Endothelial cell of umbilical vein (primary cell): ENCODE measurements at regions not wholly inside any gene's neighbourhood (a gene's known extent, or its start where the extent isn't known, plus 50 kb on each side); places are given as distances from the start of the nearest gene placed in this dataset.

ENCODE experiments used
- BruUV-seq: library from RNA; stranded (reverse); fragments of 400-500 nt; replicated peaks from 2 replicates; lab custom pipeline; 2021; lab: Mats Ljungman, UMichigan
- CTCF ChIA-PET: fragments of 300-600, 350-600 bp; sonication (Branson Sonifier 250); formaldehyde crosslinking; loops from one replicate; lab custom pipeline; 2021; ENCODE audit warnings: antibody characterized with exemption, inconsistent platforms; lab: Charles Lee
- POLR2A ChIA-PET: fragments of 300-600, 350-600 bp; sonication (Branson Sonifier 250); formaldehyde crosslinking; loops from one replicate; lab custom pipeline; 2021; ENCODE audit warnings: antibody characterized with exemption, inconsistent platforms; lab: Charles Lee
- DNase-seq: peaks from one replicate; pipeline ENCODE4 v3.0.0-alpha.2; 2011; ENCODE audit warnings: low read depth, low spot score
- FAIRE-seq: peaks from 2 replicates; lab custom pipeline; 2011; peaks lifted over from hg19 to GRCh38; lab: Jason Lieb, UNC
- H2AFZ ChIP-seq: 2 replicates; pipeline ENCODE4 v1.6.0; 2012; ENCODE audit warnings: low read depth, low read length, control low read depth, inconsistent platforms
- H3K27ac ChIP-seq: 2 replicates; pipeline ENCODE4 v1.5.1; 2011; ENCODE audit warnings: low read depth, mild to moderate bottlenecking, control low read depth, low read length, moderate library complexity; ENCODE audit not compliant: insufficient read depth
- H3K27me3 ChIP-seq, 2 experiments: 2 replicates each; pipeline versions ENCODE4 v1.6.0 to v1.6.1; 2011; ENCODE audit warnings: low read length in 2 of 2, mixed read lengths in 1 of 2; ENCODE audit not compliant: control insufficient read depth in 2 of 2, insufficient read depth in 2 of 2
- H3K36me3 ChIP-seq, 2 experiments: 2 replicates in 1 of 2; 3 replicates in 1 of 2; pipeline ENCODE4 v1.5.1; 2011; ENCODE audit warnings: low read length in 2 of 2, mild to moderate bottlenecking in 1 of 2, moderate library complexity in 1 of 2; ENCODE audit not compliant: control insufficient read depth in 2 of 2, insufficient read depth in 2 of 2; ENCODE audit errors: extremely low read depth in 1 of 2
- H3K4me1 ChIP-seq: 3 replicates; pipeline ENCODE4 v1.5.1; 2011; ENCODE audit warnings: mild to moderate bottlenecking, low read length; ENCODE audit not compliant: control insufficient read depth, insufficient read depth; ENCODE audit errors: extremely low read depth
- H3K4me2 ChIP-seq: 2 replicates; pipeline ENCODE4 v1.6.1; 2011; ENCODE audit warnings: low read length, control low read depth, mixed read lengths; ENCODE audit not compliant: insufficient read depth
- H3K4me3 ChIP-seq, 3 experiments: fragments of 200-600 bp in 1 of 3; sonication (generic), shearing (Covaris generic) in 1 of 3; replicated peaks in 1 of 3; 2 replicates each; pipeline ENCODE4 v1.5.1; 2011 to 2016; ENCODE audit warnings: control low read depth in 3 of 3, low read length in 3 of 3, mild to moderate bottlenecking in 2 of 3, inconsistent platforms in 1 of 3, low read depth in 1 of 3, moderate library complexity in 1 of 3; ENCODE audit not compliant: insufficient read depth in 1 of 3
- H3K79me2 ChIP-seq: 2 replicates; pipeline ENCODE4 v1.6.0; 2012; ENCODE audit warnings: low read length, inconsistent platforms; ENCODE audit not compliant: control insufficient read depth, insufficient read depth
- H3K9ac ChIP-seq: replicated peaks from 2 replicates; pipeline ENCODE3; 2011; ENCODE audit warnings: low read length, control low read depth; ENCODE audit not compliant: insufficient read depth; ENCODE audit errors: extremely low read depth
- H3K9me1 ChIP-seq: replicated peaks from 3 replicates; pipeline ENCODE4 v1.6.0; 2011; ENCODE audit warnings: mild to moderate bottlenecking, low read length; ENCODE audit not compliant: control insufficient read depth, insufficient read depth; ENCODE audit errors: extremely low read depth
- H3K9me3 ChIP-seq: replicated peaks from 2 replicates; pipeline ENCODE4 v1.5.1; 2012; ENCODE audit warnings: low read length, inconsistent platforms; ENCODE audit not compliant: control insufficient read depth, insufficient read depth
- H4K20me1 ChIP-seq: replicated peaks from 2 replicates; pipeline ENCODE3; 2011; ENCODE audit warnings: mild to moderate bottlenecking, low read length; ENCODE audit not compliant: control insufficient read depth, insufficient read depth; ENCODE audit errors: extremely low read depth
- CTCF ChIP-seq, 2 donors: IDR thresholded peaks; 1 replicate in 1 of 2; 2 replicates in 1 of 2; pipeline ENCODE4 v1.5.1; 2011; ENCODE audit warnings: low read length in 2 of 2, mild to moderate bottlenecking in 2 of 2, moderate library complexity in 2 of 2, control low read depth in 1 of 2, inconsistent platforms in 1 of 2, low read depth in 1 of 2; ENCODE audit not compliant: insufficient read depth in 1 of 2; ENCODE audit errors: extremely low read depth in 1 of 2
- EZH2 ChIP-seq: IDR thresholded peaks from 2 replicates; pipeline ENCODE4 v1.6.1; 2012; ENCODE audit warnings: borderline replicate concordance, low read depth, mild to moderate bottlenecking, moderate library complexity, low read length, inconsistent platforms; ENCODE audit not compliant: severe bottlenecking
- FOS ChIP-seq: IDR thresholded peaks from 2 replicates; pipeline ENCODE4 v1.6.1; 2011; ENCODE audit warnings: mild to moderate bottlenecking, low read length, moderate library complexity, borderline replicate concordance; ENCODE audit not compliant: insufficient read depth
- GATA2 ChIP-seq: IDR thresholded peaks from 2 replicates; pipeline ENCODE4 v1.7.0; 2011; ENCODE audit warnings: low read depth, mild to moderate bottlenecking, moderate library complexity, mixed read lengths, low read length; ENCODE audit not compliant: insufficient read length, insufficient read depth
- JUN ChIP-seq: IDR thresholded peaks from 2 replicates; pipeline ENCODE4 v1.6.1; 2011; ENCODE audit warnings: borderline replicate concordance, low read depth; ENCODE audit not compliant: insufficient read length, insufficient read depth
- MAX ChIP-seq: IDR thresholded peaks from 2 replicates; pipeline ENCODE4 v1.6.1; 2011; ENCODE audit not compliant: insufficient read depth, insufficient read length
- MYC ChIP-seq: IDR thresholded peaks from one replicate; pipeline ENCODE4 v1.6.1; 2011; ENCODE audit warnings: mild to moderate bottlenecking, low read depth, low read length
- POLR2A ChIP-seq: IDR thresholded peaks from 2 replicates; pipeline ENCODE4 v1.6.1; 2012; ENCODE audit warnings: low read depth, mild to moderate bottlenecking, control low read depth, low read length
- POLR2AphosphoS5 ChIP-seq: IDR thresholded peaks from 2 replicates; pipeline ENCODE4 v1.6.1; 2012; ENCODE audit warnings: low read depth, mild to moderate bottlenecking, control low read depth, low read length, moderate library complexity; ENCODE audit not compliant: insufficient read depth
- dilution Hi-C: fragments of 300-500 bp; cut with MboI; formaldehyde crosslinking; loops from one replicate; pipeline ENCODE4 v1.15.0; 2019; ENCODE audit warnings: low sequenced_read_pairs; ENCODE audit not compliant: extremely low pct_ligation_motif_present
- intact Hi-C: fragments of 100-400 bp; cut with micrococcal nuclease; formaldehyde crosslinking; loops from one replicate; pipeline ENCODE4 v1.10.0; 2022

- Histone ChIP-seq H3K9me1 (no peaks in the 10 kb centered on the region), H3K79me2 (no peaks in the 10 kb centered on the region), H3K27ac (no peak overlapping the region), H3K36me3 (no peaks in the 10 kb centered on the region), H3K4me1 (no peaks in the 10 kb centered on the region), H3K9me3 (no peaks in the 10 kb centered on the region), H2AFZ (no peak overlapping the region), H3K27me3 (no peaks in the 10 kb centered on the region), H3K4me2 (no peak overlapping the region), H4K20me1 (no peaks in the 10 kb centered on the region), H3K4me3 (no peak overlapping the region), H3K9ac (no peak overlapping the region)
- no peak for TF ChIP-seq POLR2A
- no peak for TF ChIP-seq POLR2AphosphoS5
- no peak for TF ChIP-seq CTCF (IDR thresholded peaks at IDR 0.05; ENCODE audit: extremely low read depth in 1 of 2, insufficient read depth in 1 of 2, low read depth in 1 of 2, low read length in 2 of 2)
- no peak for TF ChIP-seq MYC
- CTCF ChIA-PET = no interaction called here
- dilution Hi-C loops = no loop called here
- POLR2A ChIA-PET = no interaction called here
- no TSS peak for BruUV-seq
- no peak for FAIRE-seq
- intact Hi-C loops = no loop called here
- no peak for DNase-seq
Observed at GRCh38 chr4:99729186-99729585, 71.6 kb upstream of the C4orf54 start.

GRCh38 chr4:99724067-99724466 lies 66.4 kb upstream of the C4orf54 start:
- intact Hi-C loops = no loop called here
- no peaks in the 10 kb centered on the region for H3K79me2 ChIP-seq
- H3K4me3 ChIP-seq = no peak overlapping the region
- FAIRE-seq = no peak
- H3K27ac ChIP-seq = no peak overlapping the region
- H3K36me3 ChIP-seq = no peaks in the 10 kb centered on the region
- no peak overlapping the region for H3K9ac ChIP-seq
- no peaks in the 10 kb centered on the region for H3K27me3 ChIP-seq
- no peak overlapping the region for H3K4me2 ChIP-seq
- H3K9me3 ChIP-seq = no peaks in the 10 kb centered on the region
- H4K20me1 ChIP-seq = no peaks in the 10 kb centered on the region
- TF ChIP-seq GATA2 = no peak
- no peak for TF ChIP-seq JUN
- TF ChIP-seq FOS = no peak
- TF ChIP-seq MYC = no peak
- TF ChIP-seq MAX = no peak
- no peak for TF ChIP-seq CTCF (IDR thresholded peaks at IDR 0.05; ENCODE audit: extremely low read depth in 1 of 2, insufficient read depth in 1 of 2, low read depth in 1 of 2, low read length in 2 of 2)
- TF ChIP-seq POLR2AphosphoS5 = no peak
- TF ChIP-seq POLR2A = no peak
- no peak for TF ChIP-seq EZH2
- CTCF ChIA-PET = interaction anchor here (1.1 to 1.2 kb wide), 2 partner anchors 16 to 84 kb away, joined by 3 read pairs; no protein-coding TSS in a partner anchor
- POLR2A ChIA-PET = no interaction called here
- DNase-seq = no peak
- no peaks in the 10 kb centered on the region for H3K4me1 ChIP-seq
- no TSS peak for BruUV-seq
- dilution Hi-C loops = no loop called here
- no peaks in the 10 kb centered on the region for H3K9me1 ChIP-seq
- H2AFZ ChIP-seq = no peak overlapping the region
